GM19468 (cell line): ENCODE measurements at regions not wholly inside any gene's neighbourhood (a gene's known extent, or its start where the extent isn't known, plus 50 kb on each side); places are given as distances from the start of the nearest gene placed in this dataset.

Experiments used
- ATAC-seq: cut with Tn5 transposase; IDR thresholded peaks from one replicate; pipeline ENCODE4 v1.9.1; 2021; ENCODE audit warnings: mild to moderate bottlenecking, moderate library complexity, moderate number of reproducible peaks; ENCODE audit not compliant: unreplicated experiment; ENCODE audit errors: extremely low read depth

- ATAC-seq, result no peak
These were observed 104.5 kb upstream of the VEGFC start for GRCh38 chr4:176897226-176897625.

GRCh38 chr4:176898791-176899190 is 106.1 kb upstream of the VEGFC start:
- ATAC-seq, result no peak

- peak; percentile 96 for ATAC-seq
These were observed 110.1 kb upstream of the VEGFC start for GRCh38 chr4:176902710-176903323.

- no peak for ATAC-seq
These were observed 114.0 kb upstream of the VEGFC start for GRCh38 chr4:176906709-176907108.

- no peak for ATAC-seq
These were observed 117.9 kb upstream of the VEGFC start for GRCh38 chr4:176910646-176911045.

- no peak for ATAC-seq
These were observed 126.9 kb upstream of the VEGFC start for GRCh38 chr4:176919631-176920030.

- no peak for ATAC-seq
These were observed 128.0 kb upstream of the VEGFC start for GRCh38 chr4:176920694-176921093.

GRCh38 chr4:176921256-176921655 is 128.5 kb upstream of the VEGFC start:
- ATAC-seq, result no peak

- ATAC-seq, result no peak
These were observed 131.5 kb upstream of the VEGFC start for GRCh38 chr4:176924238-176924637.

- no peak for ATAC-seq
These were observed 133.2 kb upstream of the VEGFC start for GRCh38 chr4:176925962-176926361.

- no peak for ATAC-seq
These were observed 134.4 kb upstream of the VEGFC start for GRCh38 chr4:176927117-176927516.

GRCh38 chr4:176927664-176928063 is 134.9 kb upstream of the VEGFC start:
- no peak for ATAC-seq

- no peak for ATAC-seq
These were observed 146.7 kb upstream of the VEGFC start for GRCh38 chr4:176939445-176939844.

- ATAC-seq, result no peak
These were observed 152.6 kb upstream of the VEGFC start for GRCh38 chr4:176945334-176945733.

- no peak for ATAC-seq
These were observed 156.3 kb upstream of the VEGFC start for GRCh38 chr4:176949029-176949428.

GRCh38 chr4:176953021-176953420 is 160.3 kb upstream of the VEGFC start:
- no peak for ATAC-seq

- no peak for ATAC-seq
These were observed 164.8 kb upstream of the VEGFC start for GRCh38 chr4:176957353-176958118.

GRCh38 chr4:176959980-176960379 is 167.3 kb upstream of the VEGFC start:
- ATAC-seq, result no peak

- no peak for ATAC-seq
These were observed 170.4 kb upstream of the VEGFC start for GRCh38 chr4:176963121-176963520.

GRCh38 chr4:176964116-176964691 is 171.5 kb upstream of the VEGFC start:
- no peak for ATAC-seq

GRCh38 chr4:176967586-176967985 is 174.9 kb upstream of the VEGFC start:
- ATAC-seq, result no peak

- ATAC-seq, result no peak
These were observed 175.4 kb upstream of the VEGFC start for GRCh38 chr4:176968094-176968493.
